GM18519 (cell line): ENCODE measurements at regions not wholly inside any gene's neighbourhood (a gene's known extent, or its start where the extent isn't known, plus 50 kb on each side); places are given as distances from the start of the nearest gene placed in this dataset.
"Not testable (repeated sequence)": the region's sequence is repeated elsewhere in the genome, so short reads cannot be mapped to it uniquely, and the experiment has no call there.

Experiments
- ATAC-seq: cut with Tn5 transposase; IDR thresholded peaks from one replicate; pipeline ENCODE4 v1.9.1; 2021; ENCODE audit warnings: mild to moderate bottlenecking, moderate library complexity; ENCODE audit not compliant: unreplicated experiment, low FRiP score

- ATAC-seq = no peak
Observed at GRCh38 chr15:62907275-62907674, 135.3 kb upstream of the TPM1 start.

DNA sequence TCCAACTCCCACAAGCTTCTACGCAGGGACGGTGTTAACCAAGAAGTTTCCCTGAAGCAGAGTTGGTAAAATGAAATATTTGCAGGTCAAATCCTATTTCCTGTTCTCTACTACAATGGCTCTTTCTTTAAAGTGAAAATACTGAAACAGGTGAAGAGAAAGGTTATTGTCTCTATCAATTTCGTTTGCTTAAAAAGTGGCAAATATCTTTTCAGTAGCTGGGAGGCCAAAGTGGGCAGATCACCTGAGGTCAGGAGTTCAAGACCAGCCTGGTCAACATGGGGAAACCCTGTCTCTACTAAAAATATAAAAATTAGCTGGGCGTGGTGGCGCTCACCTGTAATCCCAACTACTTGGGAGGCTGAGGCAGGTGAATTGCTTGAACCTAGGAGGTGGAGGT, 134.2 kb upstream of the TPM1 start:
- not testable (repeated sequence) for ATAC-seq

GRCh38 chr15:62909257-62909656, 133.3 kb upstream of the TPM1 start:
- ATAC-seq = no peak

- no peak for ATAC-seq
Observed at GRCh38 chr15:62912282-62912681, 130.3 kb upstream of the TPM1 start.

GRCh38 chr15:62912808-62913207, 129.7 kb upstream of the TPM1 start:
- ATAC-seq = no peak

- ATAC-seq = no peak
Observed at GRCh38 chr15:62913246-62913645, 129.3 kb upstream of the TPM1 start.

DNA sequence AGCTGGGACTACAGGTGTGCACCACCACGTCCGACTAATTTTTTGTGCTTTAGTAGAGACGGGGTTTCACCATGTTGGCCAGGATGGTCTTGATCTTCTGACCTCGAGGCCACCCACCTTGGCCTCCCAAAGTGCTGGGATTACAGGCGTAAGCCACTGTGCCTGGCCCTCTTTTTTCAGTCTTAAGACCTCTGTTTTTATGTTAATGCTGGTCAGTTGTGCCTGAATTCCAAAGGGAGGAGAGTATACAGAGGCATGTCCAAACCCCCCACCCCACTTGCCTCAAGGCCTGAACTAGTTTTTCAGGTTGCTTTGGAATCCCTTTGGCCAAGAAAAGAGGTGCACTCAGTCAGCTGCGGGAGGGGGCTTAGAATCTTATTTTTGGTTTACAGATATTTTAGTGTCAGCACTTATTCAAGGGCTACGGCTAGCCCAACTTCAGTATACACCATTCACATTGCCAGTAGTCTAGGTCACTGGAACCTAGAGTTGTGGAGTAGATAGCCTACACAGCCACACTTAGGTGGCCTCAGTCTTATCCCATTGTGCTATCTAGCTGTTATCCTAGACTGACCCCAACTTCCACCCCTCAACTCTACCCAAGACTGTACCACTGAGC, 128.0 kb upstream of the TPM1 start:
- no peak for ATAC-seq

GRCh38 chr15:62920682-62921502, 121.7 kb upstream of the TPM1 start:
- ATAC-seq = no peak

DNA sequence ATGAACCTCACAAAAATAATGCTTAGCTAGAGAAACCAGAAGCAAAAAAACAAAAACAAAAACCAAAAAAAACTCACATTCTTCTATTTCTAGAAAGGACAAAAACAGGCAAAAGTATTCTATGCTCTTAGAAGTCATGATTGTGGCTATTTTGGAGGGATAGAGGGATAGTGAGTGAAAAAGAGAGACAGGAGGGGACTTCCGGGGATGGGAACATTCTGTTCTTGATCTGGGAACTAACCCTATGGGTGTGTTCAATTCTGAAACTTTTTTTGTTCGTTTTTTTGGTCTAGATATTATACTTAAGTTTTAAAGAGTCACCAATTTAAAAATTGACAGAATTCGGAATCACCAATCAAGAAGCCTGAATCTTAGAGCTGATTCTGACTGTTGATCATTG, 120.0 kb upstream of the TPM1 start:
- no peak for ATAC-seq

DNA sequence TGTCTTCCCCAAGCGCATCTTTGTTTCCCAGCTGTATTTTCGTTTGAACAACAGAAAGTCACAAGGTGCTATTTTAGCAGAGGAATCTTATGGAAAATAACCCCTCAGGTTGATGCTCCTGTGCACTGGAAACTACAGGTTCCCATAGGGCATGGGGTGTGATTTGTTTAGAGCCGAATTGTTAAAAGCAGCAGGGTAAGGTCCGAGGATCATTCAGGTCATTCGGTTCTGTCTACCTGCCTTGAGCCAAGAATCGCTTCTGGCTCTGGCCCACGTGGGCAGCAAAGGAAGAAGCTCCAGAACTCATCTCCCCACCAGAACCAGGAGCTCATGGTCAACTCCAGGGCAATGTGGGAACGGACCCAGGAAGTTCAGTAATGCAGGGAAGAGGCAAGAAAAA, 116.7 kb upstream of the TPM1 start:
- no peak for ATAC-seq

DNA sequence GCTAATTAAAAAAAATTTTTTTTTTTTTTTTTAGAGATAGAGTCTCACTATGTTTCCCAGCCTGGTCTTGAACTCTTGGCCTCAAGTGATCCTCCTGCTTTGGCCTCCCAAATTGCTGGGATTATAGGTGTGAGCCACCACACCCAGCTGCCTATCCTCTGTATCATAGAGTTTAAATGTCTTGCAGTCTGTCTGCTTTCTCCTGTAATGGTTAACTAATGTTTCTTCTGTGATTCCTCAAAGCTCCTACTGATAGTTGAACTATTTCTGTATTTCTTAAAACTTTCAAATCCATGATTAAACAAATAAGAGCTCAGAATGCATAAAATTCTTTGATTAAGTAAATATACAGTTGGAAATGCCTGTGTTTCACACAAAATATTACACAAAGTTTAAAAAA, 115.4 kb upstream of the TPM1 start:
- no peak for ATAC-seq

DNA sequence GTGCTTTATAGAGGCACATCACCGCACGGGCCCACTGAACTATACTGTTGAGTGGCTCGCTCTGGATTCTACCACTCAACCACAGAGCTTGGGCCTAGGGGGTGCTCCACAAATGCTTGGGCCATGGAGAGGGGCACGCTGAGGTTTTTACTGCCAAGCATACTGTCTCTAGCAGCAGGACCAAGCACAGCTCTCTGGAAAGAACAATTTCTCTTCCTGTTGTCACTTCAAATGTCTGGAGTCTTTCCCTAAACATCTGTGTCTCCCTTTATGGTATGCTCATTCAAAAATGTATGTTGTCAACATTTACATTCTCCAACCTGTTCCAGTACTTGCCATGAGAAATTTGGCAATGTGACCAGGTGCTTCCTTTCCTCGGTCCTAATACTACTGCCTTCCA, 114.7 kb upstream of the TPM1 start:
- ATAC-seq = no peak

DNA sequence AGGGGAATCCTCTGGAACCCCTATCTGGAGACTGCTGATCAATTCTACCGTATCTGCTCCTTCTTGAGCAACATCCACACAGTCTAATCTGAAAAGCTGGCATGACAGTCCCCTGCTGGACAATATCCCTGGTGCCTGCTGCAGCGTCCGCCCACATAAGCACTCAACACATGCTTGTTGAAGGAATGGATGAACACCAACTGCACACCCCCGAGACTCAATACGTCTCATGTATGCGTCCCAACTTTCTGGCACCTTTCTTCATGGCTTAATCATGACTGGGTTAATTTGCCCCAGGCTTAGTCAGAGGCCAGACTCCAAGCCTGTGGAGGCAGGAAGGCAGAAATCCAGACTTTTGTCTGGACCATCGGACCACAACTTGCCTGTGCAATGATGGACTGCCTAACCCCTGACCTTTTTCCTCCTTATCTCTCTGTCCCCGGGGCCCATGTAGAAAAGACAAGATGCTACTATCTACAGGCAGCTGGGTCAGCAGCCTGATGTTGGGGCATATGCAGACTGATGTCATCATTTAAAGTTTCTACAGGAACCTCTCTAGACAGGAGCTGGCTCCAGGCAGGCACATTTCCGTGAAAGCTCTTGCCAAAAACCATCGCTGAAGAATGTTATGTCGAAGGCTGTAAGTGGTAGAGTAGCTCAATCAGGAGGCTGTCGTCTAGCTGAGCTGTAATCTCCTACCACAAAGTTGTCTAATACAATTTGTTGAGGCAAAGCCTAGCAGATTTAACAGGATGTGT, 114.1 kb upstream of the TPM1 start:
- no peak for ATAC-seq

GRCh38 chr15:62929000-62929357, 113.6 kb upstream of the TPM1 start:
- no peak for ATAC-seq

- ATAC-seq = no peak
Observed at GRCh38 chr15:62931650-62932049, 110.9 kb upstream of the TPM1 start.

DNA sequence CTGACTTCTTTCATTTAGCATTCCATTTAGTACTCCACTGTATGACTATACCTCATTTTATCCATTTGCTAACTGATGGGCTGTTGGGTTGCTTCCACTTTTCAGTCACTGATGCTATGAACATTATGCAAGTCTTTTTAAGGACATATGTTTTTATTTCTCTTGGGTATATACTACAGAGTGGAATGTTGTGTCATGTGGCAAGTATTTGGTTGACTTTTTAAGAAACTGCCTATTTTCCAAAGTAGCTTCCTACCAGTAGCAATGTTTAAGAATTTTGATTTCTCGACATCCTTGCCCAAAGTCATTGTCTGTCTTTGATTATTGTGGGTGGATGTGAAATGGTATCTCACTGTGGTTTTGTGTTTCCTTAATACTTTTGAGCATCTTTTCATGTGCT, 110.1 kb upstream of the TPM1 start:
- ATAC-seq = no peak

- ATAC-seq = no peak
Observed at GRCh38 chr15:62933386-62933785, 109.2 kb upstream of the TPM1 start.

GRCh38 chr15:62934236-62934971, 108.1 kb upstream of the TPM1 start:
- no peak for ATAC-seq

DNA sequence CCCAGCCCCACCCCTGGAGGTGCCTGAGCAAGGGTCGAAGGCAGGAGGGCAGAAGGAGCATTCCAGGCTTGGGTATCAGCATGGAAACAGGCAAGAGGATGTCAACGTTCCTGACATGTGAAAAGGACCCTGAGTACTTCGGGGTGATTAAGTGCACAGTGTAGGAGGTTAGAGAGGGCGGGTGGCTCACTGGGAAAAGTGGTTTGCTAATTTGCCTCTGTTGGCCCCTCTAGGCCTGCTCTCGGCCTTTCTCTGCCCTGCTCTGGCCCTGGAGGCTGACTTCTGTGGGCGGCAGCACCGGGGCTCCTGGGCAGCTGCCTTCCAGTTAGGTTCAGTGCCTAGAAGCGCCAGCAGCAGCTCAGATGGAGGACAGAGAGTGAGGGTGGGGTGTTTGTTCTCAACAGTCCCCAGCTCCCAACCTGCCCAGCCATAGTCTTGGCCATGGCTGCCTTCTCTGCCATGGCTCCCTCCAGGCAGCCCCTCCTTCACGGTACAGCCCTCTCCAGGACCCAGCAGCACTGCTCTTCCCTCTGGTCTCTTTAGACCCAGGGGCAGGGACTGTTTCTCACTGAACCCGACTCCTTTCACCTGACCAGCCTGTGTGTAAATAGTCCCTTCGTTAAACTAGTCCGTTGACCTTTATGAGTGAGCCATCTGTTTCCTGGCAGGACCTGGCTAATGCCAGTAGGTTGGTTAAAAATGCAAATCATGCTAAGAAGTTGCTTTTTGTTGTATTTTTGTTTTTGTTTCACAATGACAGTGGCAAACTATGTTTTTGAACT, 107.1 kb upstream of the TPM1 start:
- ATAC-seq = no peak

DNA sequence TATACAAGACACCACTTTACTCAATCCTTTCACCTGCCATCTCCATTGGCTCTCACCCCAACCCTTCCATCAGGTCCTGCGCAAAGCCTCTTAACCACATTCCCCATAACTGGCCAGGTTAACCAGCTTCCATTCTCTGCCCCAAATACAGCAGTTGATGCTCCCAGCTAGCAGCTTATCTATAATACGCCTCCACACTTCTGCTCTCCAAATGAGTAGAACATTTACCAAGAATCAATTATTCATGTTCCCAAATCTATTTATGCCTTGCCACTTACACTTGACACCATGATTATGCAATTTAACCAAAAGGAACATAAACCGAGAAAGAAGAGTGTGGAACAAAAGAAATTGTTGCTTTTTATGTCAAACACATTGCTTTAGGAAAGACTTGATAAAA, 103.7 kb upstream of the TPM1 start:
- ATAC-seq = no peak
